ENCODE measurements at regions not wholly inside any gene's neighbourhood (a gene's known extent, or its start where the extent isn't known, plus 50 kb on each side); places are given as distances from the start of the nearest gene placed in this dataset.

DNA sequence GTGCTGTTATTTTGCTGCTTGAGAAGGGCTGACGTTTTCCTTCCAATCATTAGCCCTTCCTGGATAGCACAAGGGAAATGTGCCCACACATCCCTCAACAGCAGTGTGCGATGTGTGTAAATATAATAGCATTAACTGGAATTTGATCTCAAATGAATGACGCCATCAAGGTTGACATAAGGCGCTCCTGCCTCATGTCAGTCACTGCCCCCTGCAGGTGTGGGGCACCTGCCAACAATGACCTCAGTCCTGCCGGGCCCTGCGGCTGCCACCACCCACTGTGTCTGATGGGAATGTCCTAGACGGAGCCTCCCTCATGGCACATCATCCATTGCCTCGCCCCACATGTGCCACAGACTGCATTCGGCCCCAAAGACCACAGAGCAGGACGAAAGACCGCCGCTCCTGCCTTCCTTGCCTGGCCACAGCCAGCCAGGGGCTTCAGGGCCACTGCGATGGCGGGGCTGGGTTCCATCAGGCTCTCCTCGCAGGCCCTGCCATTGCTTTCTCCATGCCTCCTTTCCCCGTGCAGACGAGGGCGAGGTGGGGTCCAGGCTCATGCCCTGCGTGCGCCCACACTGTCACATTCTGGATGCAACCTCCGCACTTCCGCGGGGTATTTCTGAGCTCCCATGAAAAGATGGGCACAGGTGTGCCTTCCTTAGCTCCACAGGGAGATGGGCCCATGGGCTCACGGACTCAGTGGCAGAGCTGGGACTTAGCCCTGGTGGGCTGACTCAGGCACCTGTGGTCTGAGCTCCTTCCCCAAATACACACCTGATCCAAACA lies 146.7 kb downstream of the SOX1 start:
- H3K9me3 ChIP-seq (ENCODE audit: low read depth) = no peaks in the 10 kb centered on the region
- 49 to 50% methylated on average over 24 of the region's 24 CpGs for WGBS, 2 experiments (ENCODE audit: low coverage in 1 of 2, low lambda C conversion rate in 2 of 2, missing lambda C conversion rate in 2 of 2)
- in situ Hi-C loops (cut with MboI) = no loop called here

GRCh38 chr13:112215871-112216270 lies 148.9 kb downstream of the SOX1 start:
- Histone ChIP-seq H3K36me3 (ENCODE audit: low read depth) (no peaks in the 10 kb centered on the region), H3K4me3 (no peak overlapping the region), H3K4me2 (ENCODE audit: unreplicated experiment) (no peak overlapping the region), H3K27me3 (replicated peaks; ENCODE audit: insufficient read depth) (no peaks in the 10 kb centered on the region), H3K9ac (no peak overlapping the region), H2AFZ (no peak overlapping the region), H3F3A (ENCODE audit: insufficient read depth) (no peaks in the 10 kb centered on the region), H3K9me2 (ENCODE audit: insufficient read depth) (no peaks in the 10 kb centered on the region), H3K9me3 (ENCODE audit: low read depth) (no peaks in the 10 kb centered on the region), H4K20me1 (ENCODE audit: insufficient read depth) (no peaks in the 10 kb centered on the region), H3K4me1 (ENCODE audit: insufficient read depth) (no peaks in the 10 kb centered on the region), H3K79me2 (ENCODE audit: insufficient read depth) (no peaks in the 10 kb centered on the region), H3K27ac (no peak overlapping the region)
- no peak for DNase-seq
- 40 to 45% methylated on average over 19 of the region's 19 CpGs for WGBS, 2 experiments (ENCODE audit: low coverage in 1 of 2, low lambda C conversion rate in 2 of 2, missing lambda C conversion rate in 2 of 2)
- TF ChIP-seq EZH2phosphoT487 (IDR thresholded peaks at IDR 0.05; ENCODE audit: insufficient read depth, low read depth) = no peak
- TF ChIP-seq EZH2 (IDR thresholded peaks at IDR 0.05; ENCODE audit: insufficient read depth, poor library complexity, severe bottlenecking) = no peak
- in situ Hi-C loops (cut with MboI) = no loop called here

More for the DNA sequence above, 146.7 kb downstream of the SOX1 start:
- TF ChIP-seq EZH2 (IDR thresholded peaks at IDR 0.05; ENCODE audit: insufficient read depth, poor library complexity, severe bottlenecking) (no peak), EZH2phosphoT487 (IDR thresholded peaks at IDR 0.05; ENCODE audit: insufficient read depth, low read depth) (no peak)
- Histone ChIP-seq H4K20me1 (ENCODE audit: insufficient read depth) (no peaks in the 10 kb centered on the region), H2AFZ (no peak overlapping the region), H3K9ac (no peak overlapping the region), H3K4me3 (no peak overlapping the region), H3K27ac (no peak overlapping the region), H3K79me2 (ENCODE audit: insufficient read depth) (no peaks in the 10 kb centered on the region), H3K9me2 (ENCODE audit: insufficient read depth) (no peaks in the 10 kb centered on the region), H3K36me3 (ENCODE audit: low read depth) (no peaks in the 10 kb centered on the region), H3K4me1 (ENCODE audit: insufficient read depth) (no peaks in the 10 kb centered on the region), H3F3A (ENCODE audit: insufficient read depth) (no peaks in the 10 kb centered on the region), H3K27me3 (replicated peaks; ENCODE audit: insufficient read depth) (no peaks in the 10 kb centered on the region), H3K4me2 (ENCODE audit: unreplicated experiment) (no peak overlapping the region)
- no peak for DNase-seq

- in situ Hi-C loops (cut with MboI) = no loop called here
- H3K9me3 ChIP-seq (ENCODE audit: low read depth) = no peaks in the 10 kb centered on the region
Measured at GRCh38 chr13:112217431-112217830, 150.5 kb downstream of the SOX1 start.

DNA sequence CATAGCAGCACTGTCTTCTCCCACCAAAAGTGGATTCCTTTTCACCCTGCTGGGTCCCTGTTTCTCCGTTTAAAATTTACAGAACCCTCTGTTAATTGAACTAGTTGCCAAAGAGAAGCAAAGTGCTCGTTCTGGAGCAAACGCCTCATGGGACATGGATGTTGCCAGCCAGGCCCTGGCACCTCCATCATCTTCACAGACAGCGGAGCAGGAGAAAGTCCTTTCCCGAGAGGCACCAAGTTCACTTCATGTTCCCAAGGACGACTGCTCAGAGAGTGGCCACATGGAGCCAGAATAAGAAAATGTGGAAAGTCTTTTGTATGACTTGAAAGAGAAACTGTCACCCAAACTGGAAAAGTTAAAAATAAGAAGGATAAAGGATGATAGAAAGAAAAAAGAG lies 151.5 kb downstream of the SOX1 start:
- Histone ChIP-seq H3K36me3 (ENCODE audit: low read depth) (no peaks in the 10 kb centered on the region), H3K4me3 (no peak overlapping the region), H4K20me1 (ENCODE audit: insufficient read depth) (no peaks in the 10 kb centered on the region), H3K79me2 (ENCODE audit: insufficient read depth) (no peaks in the 10 kb centered on the region), H3K9ac (no peak overlapping the region), H2AFZ (no peak overlapping the region), H3F3A (ENCODE audit: insufficient read depth) (no peaks in the 10 kb centered on the region), H3K27ac (no peak overlapping the region), H3K27me3 (replicated peaks; ENCODE audit: insufficient read depth) (no peaks in the 10 kb centered on the region), H3K9me3 (ENCODE audit: low read depth) (no peaks in the 10 kb centered on the region), H3K4me1 (ENCODE audit: insufficient read depth) (no peaks in the 10 kb centered on the region), H3K9me2 (ENCODE audit: insufficient read depth) (no peaks in the 10 kb centered on the region), H3K4me2 (ENCODE audit: unreplicated experiment) (no peak overlapping the region)
- TF ChIP-seq EZH2phosphoT487 (IDR thresholded peaks at IDR 0.05; ENCODE audit: insufficient read depth, low read depth) (no peak), EZH2 (IDR thresholded peaks at IDR 0.05; ENCODE audit: insufficient read depth, poor library complexity, severe bottlenecking) (no peak)
- in situ Hi-C loops (cut with MboI) = no loop called here
- 18 to 21% methylated on average over 6 of the region's 6 CpGs for whole genome bisulfite sequencing, 2 experiments (ENCODE audit: low coverage in 1 of 2, low lambda C conversion rate in 2 of 2, missing lambda C conversion rate in 2 of 2)
- no peak for DNase-seq

More at GRCh38 chr13:112217431-112217830, 150.5 kb downstream of the SOX1 start:
- no peak for DNase-seq
- WGBS, 2 experiments (ENCODE audit: low coverage in 1 of 2, low lambda C conversion rate in 2 of 2, missing lambda C conversion rate in 2 of 2) = 29 to 32% methylated on average over 7 of the region's 7 CpGs
- Histone ChIP-seq H3K9ac (no peak overlapping the region), H3K4me2 (ENCODE audit: unreplicated experiment) (no peak overlapping the region), H3K4me1 (ENCODE audit: insufficient read depth) (no peaks in the 10 kb centered on the region), H2AFZ (no peak overlapping the region), H3K9me2 (ENCODE audit: insufficient read depth) (no peaks in the 10 kb centered on the region), H3K36me3 (ENCODE audit: low read depth) (no peaks in the 10 kb centered on the region), H3K79me2 (ENCODE audit: insufficient read depth) (no peaks in the 10 kb centered on the region), H3K27ac (no peak overlapping the region), H4K20me1 (ENCODE audit: insufficient read depth) (no peaks in the 10 kb centered on the region), H3K4me3 (no peak overlapping the region), H3F3A (ENCODE audit: insufficient read depth) (no peaks in the 10 kb centered on the region), H3K27me3 (replicated peaks; ENCODE audit: insufficient read depth) (no peaks in the 10 kb centered on the region)
- no peak for TF ChIP-seq EZH2 (IDR thresholded peaks at IDR 0.05; ENCODE audit: insufficient read depth, poor library complexity, severe bottlenecking)
- no peak for TF ChIP-seq EZH2phosphoT487 (IDR thresholded peaks at IDR 0.05; ENCODE audit: insufficient read depth, low read depth)
